Central memory CD4-positive, alpha-beta T cell (primary cell): ENCODE measurements at regions not wholly inside any gene's neighbourhood (a gene's known extent, or its start where the extent isn't known, plus 50 kb on each side); places are given as distances from the start of the nearest gene placed in this dataset.
A peak's percentile ranks its signal among the peaks of the same experiment; 100 is the strongest.

Experiments
- DNase-seq: peaks from one replicate; pipeline ENCODE4 v3.0.0; 2022

DNA sequence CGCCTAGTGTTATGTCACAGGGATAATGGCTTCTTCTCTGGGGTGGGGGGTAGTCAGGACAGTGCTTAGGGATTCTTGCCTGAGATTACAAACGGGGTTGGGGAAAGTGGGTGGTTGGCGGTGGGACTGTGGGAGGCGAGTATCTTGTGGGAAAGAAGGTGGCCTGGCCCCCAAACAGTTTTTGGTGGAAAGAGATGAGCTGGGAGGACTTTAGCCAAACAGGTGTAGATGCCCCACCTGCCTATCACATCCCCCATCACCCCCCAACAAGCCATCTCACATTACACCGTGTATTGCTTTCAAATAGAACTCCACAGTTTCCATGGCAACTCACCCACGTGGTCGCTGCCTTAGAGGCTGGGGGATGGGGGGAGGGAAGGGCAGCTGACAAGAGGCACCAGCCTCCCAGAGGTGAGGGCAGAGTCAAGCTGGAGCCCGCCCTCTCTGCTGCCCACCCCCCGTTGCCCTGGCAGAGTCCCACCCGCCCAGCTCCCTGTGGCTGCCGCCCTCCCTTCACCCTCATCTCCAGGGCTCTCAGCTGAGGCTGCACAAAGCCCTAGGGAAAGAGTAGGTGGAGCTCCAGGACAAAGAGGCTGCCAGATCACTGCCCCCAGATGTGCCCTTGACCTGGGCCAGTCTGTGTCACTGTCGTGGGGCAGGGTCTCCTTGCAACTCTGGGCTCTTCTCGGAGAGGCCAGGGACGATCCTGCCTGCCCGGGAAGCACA, 98.3 kb downstream of the LRRC74A start:
- DNase-seq: peak; percentile 54

DNA sequence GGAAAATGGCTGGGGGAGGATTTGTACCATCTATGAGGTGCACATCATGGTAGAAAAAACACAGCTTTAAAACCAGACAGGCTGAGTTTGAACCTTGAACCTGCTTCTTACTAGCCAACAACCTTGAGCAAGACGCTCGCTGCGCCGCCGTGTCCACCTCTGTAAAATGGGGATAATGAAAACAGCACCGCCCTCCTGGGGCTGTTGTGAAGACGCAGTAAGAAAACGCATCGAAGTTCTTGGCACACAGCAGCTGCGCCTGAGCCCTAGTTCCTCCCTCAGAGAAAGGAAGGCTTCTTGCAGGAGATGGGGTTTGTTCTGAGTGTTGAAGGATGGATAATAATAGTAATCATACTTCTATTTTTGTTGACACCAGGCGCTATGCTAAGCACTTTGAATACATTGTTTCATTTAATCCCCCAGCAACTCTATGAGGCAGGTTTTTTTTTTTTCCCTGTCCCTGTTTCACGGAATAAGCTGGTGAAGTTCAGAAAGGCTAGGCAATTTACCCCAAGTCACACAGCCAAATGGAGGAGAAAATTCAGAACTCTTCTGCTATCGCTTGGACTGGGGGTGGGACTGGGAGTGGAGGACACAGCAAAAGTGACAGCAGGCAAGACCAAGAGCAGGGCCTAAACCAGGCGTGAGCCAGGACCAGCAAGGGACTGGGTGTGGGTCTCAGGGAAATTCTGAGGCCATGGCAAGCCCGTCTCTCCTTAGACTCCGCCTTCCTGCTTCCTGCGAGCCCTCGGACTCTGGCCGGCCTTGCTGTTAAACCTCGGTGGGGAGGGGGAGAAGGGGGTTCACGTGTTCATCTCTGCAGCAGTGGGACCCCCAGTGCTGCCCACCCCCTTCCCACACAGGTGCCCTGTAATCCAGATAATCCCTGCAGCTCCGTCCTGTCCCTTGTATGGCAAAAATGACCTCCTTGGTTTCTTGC, 97.5 kb downstream of the LRRC74A start:
- no peak for DNase-seq

DNA sequence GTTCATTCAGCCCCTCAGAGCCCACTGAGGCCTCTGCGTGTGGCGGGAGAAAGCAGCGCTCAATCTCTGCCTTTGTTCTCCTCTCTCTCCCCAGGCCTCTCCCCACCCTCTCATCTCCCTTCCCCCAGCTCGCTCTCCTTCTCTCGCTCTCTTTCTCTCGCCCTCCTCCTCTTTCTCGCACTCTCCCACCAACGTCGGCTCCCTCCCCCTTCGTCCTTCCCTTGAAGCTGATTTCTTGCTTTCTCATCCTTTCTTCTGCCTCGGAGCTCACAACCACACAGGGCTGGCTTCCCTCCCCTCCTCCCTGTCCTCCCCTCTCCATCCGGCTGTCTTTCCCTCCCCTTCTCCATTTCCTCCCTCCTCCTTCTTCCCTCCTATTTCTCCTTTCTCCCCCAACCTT, 96.4 kb downstream of the LRRC74A start:
- no peak for DNase-seq

DNA sequence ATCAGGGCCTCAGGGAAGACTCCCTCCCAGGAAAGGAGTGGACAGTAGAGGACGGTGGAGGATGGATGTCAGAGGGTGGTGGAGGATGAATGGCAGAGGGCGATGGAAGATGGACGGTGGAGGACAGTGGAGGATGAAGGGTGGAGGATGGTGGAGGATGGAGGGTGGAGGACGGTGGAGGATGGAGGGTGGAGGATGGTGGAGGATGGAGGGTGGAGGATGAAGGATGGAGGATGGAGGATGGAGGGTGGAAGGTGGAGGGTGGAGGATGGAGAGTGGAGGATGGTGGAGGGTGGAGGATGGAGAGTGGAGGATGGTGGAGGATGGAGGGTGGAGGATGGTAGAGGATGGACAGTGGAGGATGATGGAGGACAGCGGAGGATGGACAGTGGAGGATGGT, 95.9 kb downstream of the LRRC74A start:
- no peak for DNase-seq

DNA sequence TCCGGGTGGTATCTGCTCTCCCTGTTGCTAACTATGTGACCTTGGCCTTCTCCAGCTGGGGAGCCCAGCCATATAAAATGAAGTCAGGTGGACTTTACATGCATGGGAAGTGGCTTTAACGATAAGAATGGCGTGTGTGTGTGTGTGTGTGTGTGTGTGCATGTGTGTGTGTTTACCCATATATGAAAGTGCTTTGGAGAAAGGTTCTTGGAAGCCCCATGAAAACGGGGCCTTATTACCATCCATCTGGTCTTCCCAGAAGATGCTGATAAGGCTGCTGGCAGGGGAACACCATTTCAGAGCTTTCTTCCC, 94.8 kb downstream of the LRRC74A start:
- DNase-seq: no peak

DNA sequence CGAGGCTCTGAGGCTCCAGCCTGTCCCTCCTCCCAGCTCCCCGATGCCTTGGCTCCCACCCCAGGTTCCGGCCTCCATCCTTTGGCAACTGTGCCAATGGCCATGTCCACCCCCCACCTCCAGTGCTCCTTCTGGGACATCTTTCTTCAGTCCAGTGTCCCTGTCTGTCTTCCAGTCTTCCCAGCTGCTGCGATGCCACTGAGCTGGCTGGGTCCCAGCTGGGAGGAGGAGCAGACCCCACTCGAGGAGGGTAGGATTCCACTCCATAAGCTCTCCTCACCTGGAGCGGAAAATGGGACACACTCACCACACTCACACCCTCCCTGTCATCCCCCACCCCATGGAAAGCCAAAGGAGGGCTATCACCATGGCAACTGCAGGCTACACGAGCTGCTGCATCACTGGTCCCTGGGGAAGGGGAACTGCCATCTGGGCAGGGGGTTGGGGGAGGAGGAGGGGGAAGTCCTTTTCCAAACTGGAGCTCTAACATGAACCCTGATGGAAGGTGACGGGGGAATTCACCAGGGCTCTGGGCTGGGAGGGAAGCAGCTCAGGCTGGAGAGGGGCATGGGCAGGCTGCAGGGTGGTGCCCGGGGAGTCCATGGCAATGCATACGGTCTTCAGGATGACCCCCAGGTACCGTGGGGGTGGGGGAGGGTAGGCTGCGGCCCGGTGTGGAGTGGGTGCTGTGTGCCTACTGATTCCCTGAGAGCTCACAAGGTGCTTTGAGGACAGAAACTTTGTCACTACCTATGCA, 94.3 kb downstream of the LRRC74A start:
- no peak for DNase-seq

DNA sequence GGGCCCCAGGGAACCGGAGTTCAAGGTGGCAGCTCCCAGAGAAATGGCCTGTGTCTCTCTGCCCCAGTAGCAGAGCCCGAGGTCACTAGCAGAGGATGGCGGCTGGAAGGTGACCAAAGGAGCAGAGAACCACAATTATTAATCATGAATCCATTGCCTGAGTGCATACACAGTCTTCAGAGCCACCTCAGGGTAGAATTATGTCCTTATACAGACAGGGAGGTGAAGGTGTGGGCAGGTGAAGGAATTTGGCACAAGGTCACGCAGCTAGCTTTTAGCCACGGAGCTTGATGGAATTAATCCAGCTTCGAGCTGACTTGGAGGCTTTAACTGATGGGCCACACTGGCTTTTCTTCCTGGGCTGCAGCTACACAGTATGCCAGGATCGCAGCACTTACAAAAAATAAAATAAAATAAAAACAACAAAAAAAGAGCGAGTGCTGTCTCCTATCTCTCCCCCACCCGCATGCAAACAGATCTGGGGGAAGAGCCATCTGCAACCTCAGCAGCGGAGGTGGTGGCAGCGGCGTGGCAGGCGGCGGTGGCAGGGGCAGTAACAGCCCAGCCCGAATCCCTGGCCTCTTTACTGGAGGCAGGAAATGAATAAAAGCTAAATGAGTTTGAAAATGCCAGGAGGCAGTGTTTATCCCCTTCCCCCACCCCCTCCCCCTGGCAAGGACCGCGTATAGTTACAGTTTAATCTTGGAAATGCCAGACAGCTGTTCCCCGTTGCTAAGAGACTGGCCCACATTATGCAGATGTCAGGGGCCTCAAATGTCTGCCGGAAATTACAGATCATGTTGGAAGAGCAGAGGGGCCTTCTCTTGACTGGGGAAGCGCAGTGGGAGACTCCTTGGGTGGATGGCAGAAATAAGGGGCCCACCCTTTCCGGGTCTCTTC, 93.5 kb downstream of the LRRC74A start:
- peak; percentile 40 for DNase-seq
